Activated naive CD8-positive, alpha-beta T cell (primary cell): ENCODE measurements at regions not wholly inside any gene's neighbourhood (a gene's known extent, or its start where the extent isn't known, plus 50 kb on each side); places are given as distances from the start of the nearest gene placed in this dataset.
"Not testable (repeated sequence)": the region's sequence is repeated elsewhere in the genome, so short reads cannot be mapped to it uniquely, and the experiment has no call there.

Experiments
- H3K27ac Mint-ChIP-seq: one replicate; pipeline ENCODE4 v1.8.0; 2021; ENCODE audit warnings: mixed read lengths
- H3K27me3 Mint-ChIP-seq: one replicate; pipeline ENCODE4 v1.8.0; 2021; ENCODE audit warnings: mixed read lengths
- H3K36me3 Mint-ChIP-seq: one replicate; pipeline ENCODE4 v1.8.0; 2021; ENCODE audit warnings: mixed read lengths
- H3K4me1 Mint-ChIP-seq: one replicate; pipeline ENCODE4 v1.8.0; 2021; ENCODE audit warnings: low read depth, mixed read lengths
- H3K4me3 Mint-ChIP-seq: one replicate; pipeline ENCODE4 v1.8.0; 2021; ENCODE audit warnings: mild to moderate bottlenecking, mixed read lengths
- H3K9me3 Mint-ChIP-seq: one replicate; pipeline ENCODE4 v1.8.0; 2021; ENCODE audit warnings: low read depth, mixed read lengths

DNA sequence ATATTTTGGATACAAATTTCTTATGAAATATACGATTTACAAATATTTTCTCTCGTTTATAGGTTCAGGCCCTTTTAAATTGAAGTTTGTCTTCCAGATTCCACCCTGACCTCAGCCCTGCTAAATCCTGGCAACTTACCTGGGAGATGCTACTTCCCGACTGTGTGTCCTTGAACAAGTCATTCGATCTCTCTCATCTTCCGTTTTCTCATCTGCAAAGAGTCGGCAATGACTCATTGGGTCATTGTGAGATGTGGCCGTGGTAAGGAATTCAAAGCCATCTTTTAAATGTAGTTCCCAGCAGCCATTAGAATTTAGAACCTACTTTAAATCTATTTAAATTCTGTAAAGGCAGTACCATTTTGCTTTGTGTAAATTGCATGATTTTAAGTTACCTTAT lies 72.5 kb downstream of the LHX2 start:
- no peak overlapping the region for H3K4me3 Mint-ChIP-seq
- H3K27ac Mint-ChIP-seq, result no peak overlapping the region
- no peaks in the 10 kb centered on the region for H3K4me1 Mint-ChIP-seq
- peaks cover 2% of the 10 kb centered on the region for H3K36me3 Mint-ChIP-seq
- no peaks in the 10 kb centered on the region for H3K27me3 Mint-ChIP-seq
- H3K9me3 Mint-ChIP-seq, result peaks cover 12% of the 10 kb centered on the region

- H3K36me3 Mint-ChIP-seq, result peaks cover 2% of the 10 kb centered on the region
- H3K27ac Mint-ChIP-seq, result no peak overlapping the region
- H3K9me3 Mint-ChIP-seq, result peaks cover 12% of the 10 kb centered on the region
- H3K27me3 Mint-ChIP-seq, result peaks cover 12% of the 10 kb centered on the region
- H3K4me1 Mint-ChIP-seq, result no peaks in the 10 kb centered on the region
- H3K4me3 Mint-ChIP-seq, result no peak overlapping the region
Measured at GRCh38 chr9:124087226-124087625, 75.7 kb downstream of the LHX2 start.

GRCh38 chr9:124088476-124088837 lies 76.9 kb downstream of the LHX2 start:
- Mint-ChIP-seq H3K27ac (no peak overlapping the region), H3K27me3 (peaks cover 13% of the 10 kb centered on the region), H3K4me3 (no peak overlapping the region), H3K4me1 (no peaks in the 10 kb centered on the region), H3K9me3 (peaks cover 12% of the 10 kb centered on the region), H3K36me3 (peaks cover 2% of the 10 kb centered on the region)

DNA sequence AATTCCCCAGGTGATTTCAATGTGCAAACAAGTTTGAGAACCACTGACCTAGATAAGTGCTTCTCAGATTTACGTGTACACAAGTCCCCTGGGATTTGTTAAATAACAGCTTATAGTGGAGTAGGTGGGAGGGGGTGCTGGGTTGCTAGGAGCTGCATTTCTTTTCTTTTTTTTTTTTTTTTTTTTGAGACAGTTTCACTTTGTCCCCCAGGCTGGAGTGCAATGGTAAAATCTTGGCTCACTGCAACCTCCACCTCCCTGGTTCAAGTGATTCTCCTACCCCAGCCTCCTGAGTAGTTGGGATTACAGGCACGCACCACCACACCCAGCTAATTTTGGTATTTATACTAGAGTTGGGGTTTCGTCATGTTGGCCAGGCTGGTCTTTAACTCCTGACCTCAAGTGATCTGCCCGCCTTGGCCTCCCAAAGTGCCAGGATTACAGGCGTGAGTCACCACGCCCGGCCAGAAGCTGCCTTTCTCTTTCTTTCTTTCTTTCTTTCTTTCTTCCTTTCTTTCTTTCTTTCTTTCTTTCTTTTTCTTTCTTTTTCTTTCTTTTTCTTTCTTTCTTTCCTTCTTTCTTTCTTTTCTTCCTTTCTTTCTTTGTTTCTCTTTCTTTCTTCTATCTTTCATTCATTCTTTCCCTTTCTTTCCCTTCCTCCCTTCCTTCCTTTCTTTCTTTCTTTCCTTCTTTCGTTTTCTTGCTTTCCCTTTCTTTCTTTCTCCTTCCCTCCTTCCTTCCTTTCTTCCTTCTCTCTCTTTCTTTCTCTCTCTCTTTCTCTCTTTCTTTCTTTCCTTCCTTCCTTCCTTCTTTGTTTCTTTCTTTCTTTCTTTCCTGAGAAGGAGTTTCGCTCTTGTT lies 78.3 kb downstream of the LHX2 start:
- Mint-ChIP-seq H3K9me3 (peaks cover 12% of the 10 kb centered on the region), H3K27me3 (peaks cover 14% of the 10 kb centered on the region)
- H3K4me3 Mint-ChIP-seq, H3K27ac Mint-ChIP-seq, H3K36me3 Mint-ChIP-seq, H3K4me1 Mint-ChIP-seq: not testable (repeated sequence)

GRCh38 chr9:124098141-124098905 lies 86.8 kb downstream of the LHX2 start:
- Mint-ChIP-seq H3K27ac (no peak overlapping the region), H3K36me3 (no peaks in the 10 kb centered on the region), H3K4me1 (no peaks in the 10 kb centered on the region), H3K9me3 (no peaks in the 10 kb centered on the region), H3K27me3 (peaks cover 13% of the 10 kb centered on the region), H3K4me3 (no peak overlapping the region)

- Mint-ChIP-seq H3K27me3 (peaks cover 14% of the 10 kb centered on the region), H3K4me1 (no peaks in the 10 kb centered on the region), H3K9me3 (no peaks in the 10 kb centered on the region), H3K4me3 (no peak overlapping the region), H3K36me3 (no peaks in the 10 kb centered on the region), H3K27ac (no peak overlapping the region)
Measured at GRCh38 chr9:124099860-124100259, 88.3 kb downstream of the LHX2 start.

DNA sequence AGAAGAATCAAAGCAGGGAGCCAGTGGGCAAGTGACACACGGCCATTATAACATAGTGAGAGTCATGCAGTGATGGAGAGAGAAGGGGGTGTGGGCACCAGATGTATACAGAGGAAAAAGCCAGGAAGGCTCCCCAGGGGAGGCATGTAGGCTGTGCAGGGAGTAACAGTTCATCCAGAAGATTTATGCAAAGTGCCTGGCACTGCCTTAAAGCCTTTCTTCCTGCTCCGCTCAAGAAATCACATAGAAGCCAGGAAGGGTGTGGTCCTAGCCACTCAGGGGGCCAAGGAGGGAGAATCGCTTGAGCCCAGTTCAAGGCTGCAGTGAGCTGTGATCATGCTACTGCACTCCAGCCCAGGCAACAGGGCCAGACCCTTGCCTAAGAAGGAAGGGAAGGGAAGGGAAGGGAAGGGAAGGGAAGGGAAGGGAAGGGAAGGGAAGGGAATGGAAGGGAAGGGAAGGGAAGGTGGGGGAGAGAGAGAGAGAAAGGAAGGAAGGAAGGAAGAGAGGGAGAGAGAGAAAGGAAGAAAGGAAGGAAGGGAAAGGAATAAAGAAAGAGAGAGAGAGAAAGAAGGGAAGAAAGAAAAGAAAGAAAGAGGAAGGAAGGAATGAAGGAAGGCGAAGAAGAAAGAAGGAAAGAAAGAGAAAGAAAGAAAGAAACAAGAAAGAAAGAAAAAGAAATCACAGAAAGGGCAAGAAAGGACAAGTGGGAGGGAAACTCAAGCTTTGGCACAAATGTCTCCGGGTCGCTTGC lies 89.8 kb downstream of the LHX2 start:
- no peak overlapping the region for H3K27ac Mint-ChIP-seq
- no peaks in the 10 kb centered on the region for H3K4me1 Mint-ChIP-seq
- no peaks in the 10 kb centered on the region for H3K9me3 Mint-ChIP-seq
- no peaks in the 10 kb centered on the region for H3K36me3 Mint-ChIP-seq
- H3K4me3 Mint-ChIP-seq, result no peak overlapping the region
- H3K27me3 Mint-ChIP-seq, result peaks cover 15% of the 10 kb centered on the region

GRCh38 chr9:124101969-124102345 lies 90.4 kb downstream of the LHX2 start:
- H3K27me3 Mint-ChIP-seq, result peaks cover 14% of the 10 kb centered on the region
- H3K36me3 Mint-ChIP-seq, result no peaks in the 10 kb centered on the region
- no peak overlapping the region for H3K4me3 Mint-ChIP-seq
- H3K9me3 Mint-ChIP-seq, result no peaks in the 10 kb centered on the region
- H3K4me1 Mint-ChIP-seq, result no peaks in the 10 kb centered on the region
- no peak overlapping the region for H3K27ac Mint-ChIP-seq

- Mint-ChIP-seq H3K4me3 (no peak overlapping the region), H3K27me3 (peaks cover 14% of the 10 kb centered on the region), H3K36me3 (no peaks in the 10 kb centered on the region), H3K9me3 (no peaks in the 10 kb centered on the region), H3K4me1 (no peaks in the 10 kb centered on the region), H3K27ac (no peak overlapping the region)
Measured at GRCh38 chr9:124102363-124102762, 90.8 kb downstream of the LHX2 start.

GRCh38 chr9:124105266-124105665 lies 93.7 kb downstream of the LHX2 start:
- Mint-ChIP-seq H3K27ac (no peak overlapping the region), H3K9me3 (no peaks in the 10 kb centered on the region), H3K4me1 (no peaks in the 10 kb centered on the region), H3K36me3 (no peaks in the 10 kb centered on the region), H3K4me3 (no peak overlapping the region), H3K27me3 (peaks cover 21% of the 10 kb centered on the region)

DNA sequence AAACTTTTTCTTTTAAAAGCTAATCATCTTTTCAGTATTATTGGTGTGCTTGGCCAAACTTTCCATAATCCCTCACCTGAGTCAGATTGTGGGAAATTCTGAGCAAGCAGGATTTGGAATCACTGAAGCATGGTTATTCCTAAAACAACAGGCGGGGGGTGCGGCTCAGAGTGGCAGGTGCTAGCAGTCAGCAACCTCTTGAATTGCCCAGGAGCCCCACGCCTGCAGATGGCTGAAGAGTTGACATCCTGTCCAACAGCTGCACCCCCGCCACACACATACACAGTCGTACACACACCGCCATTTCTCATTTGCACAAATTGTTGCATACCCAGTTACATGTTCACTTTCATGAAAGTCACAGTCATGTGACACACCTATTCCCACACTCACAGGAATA lies 96.6 kb downstream of the LHX2 start:
- peaks cover 22% of the 10 kb centered on the region for H3K27me3 Mint-ChIP-seq
- H3K4me1 Mint-ChIP-seq, result no peaks in the 10 kb centered on the region
- no peak overlapping the region for H3K4me3 Mint-ChIP-seq
- no peaks in the 10 kb centered on the region for H3K36me3 Mint-ChIP-seq
- H3K27ac Mint-ChIP-seq, result no peak overlapping the region
- no peaks in the 10 kb centered on the region for H3K9me3 Mint-ChIP-seq

GRCh38 chr9:124110307-124110915 lies 98.8 kb downstream of the LHX2 start:
- no peaks in the 10 kb centered on the region for H3K4me1 Mint-ChIP-seq
- no peaks in the 10 kb centered on the region for H3K36me3 Mint-ChIP-seq
- H3K27ac Mint-ChIP-seq, result no peak overlapping the region
- H3K27me3 Mint-ChIP-seq, result peaks cover 25% of the 10 kb centered on the region
- no peaks in the 10 kb centered on the region for H3K9me3 Mint-ChIP-seq
- H3K4me3 Mint-ChIP-seq, result no peak overlapping the region

GRCh38 chr9:124116683-124117363 lies 105.3 kb downstream of the LHX2 start:
- Mint-ChIP-seq H3K9me3 (peaks cover 4% of the 10 kb centered on the region), H3K36me3 (no peaks in the 10 kb centered on the region), H3K27ac (no peak overlapping the region), H3K4me3 (no peak overlapping the region), H3K4me1 (no peaks in the 10 kb centered on the region), H3K27me3 (peaks cover 24% of the 10 kb centered on the region)

DNA sequence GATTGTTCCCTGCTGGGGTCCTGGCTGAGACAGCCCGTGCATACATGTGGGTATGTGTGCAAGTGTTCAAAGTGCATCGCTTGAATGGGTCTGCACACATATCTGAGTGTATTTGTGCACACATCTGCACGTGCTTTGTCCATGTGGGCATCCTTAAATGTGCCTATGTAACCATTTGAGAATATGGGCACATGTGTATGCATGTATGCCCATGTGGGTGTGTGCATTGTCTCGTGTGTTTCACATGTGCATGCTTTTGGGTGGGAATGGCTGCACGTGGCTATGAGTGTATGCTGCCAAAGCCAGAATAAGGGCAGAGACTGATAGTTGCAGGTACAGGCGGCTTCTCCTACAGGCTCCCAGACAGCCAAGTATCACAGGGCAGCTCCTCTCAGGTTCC lies 107.3 kb downstream of the LHX2 start:
- H3K4me3 Mint-ChIP-seq, result no peak overlapping the region
- no peaks in the 10 kb centered on the region for H3K36me3 Mint-ChIP-seq
- H3K27me3 Mint-ChIP-seq, result peaks cover 18% of the 10 kb centered on the region
- no peak overlapping the region for H3K27ac Mint-ChIP-seq
- H3K9me3 Mint-ChIP-seq, result peaks cover 4% of the 10 kb centered on the region
- no peaks in the 10 kb centered on the region for H3K4me1 Mint-ChIP-seq
